ENCODE measurements at regions not wholly inside any gene's neighbourhood (a gene's known extent, or its start where the extent isn't known, plus 50 kb on each side); places are given as distances from the start of the nearest gene placed in this dataset.
"Not testable (repeated sequence)": the region's sequence is repeated elsewhere in the genome, so short reads cannot be mapped to it uniquely, and the experiment has no call there.

GRCh38 chr7:67301667-67302066, 305.0 kb downstream of the TYW1 start:
- Histone ChIP-seq H3K36me3 (replicated peaks; ENCODE audit: control insufficient read depth, insufficient read depth, low read length) (peaks cover 1% of the 10 kb centered on the region), H3K4me3 (ENCODE audit: insufficient read depth, low read depth, low read length) (peak overlapping the region; percentile 80), H3K27me3 (ENCODE audit: control insufficient read depth, insufficient read depth, low read length) (no peaks in the 10 kb centered on the region)
- no peak for DNase-seq

DNA sequence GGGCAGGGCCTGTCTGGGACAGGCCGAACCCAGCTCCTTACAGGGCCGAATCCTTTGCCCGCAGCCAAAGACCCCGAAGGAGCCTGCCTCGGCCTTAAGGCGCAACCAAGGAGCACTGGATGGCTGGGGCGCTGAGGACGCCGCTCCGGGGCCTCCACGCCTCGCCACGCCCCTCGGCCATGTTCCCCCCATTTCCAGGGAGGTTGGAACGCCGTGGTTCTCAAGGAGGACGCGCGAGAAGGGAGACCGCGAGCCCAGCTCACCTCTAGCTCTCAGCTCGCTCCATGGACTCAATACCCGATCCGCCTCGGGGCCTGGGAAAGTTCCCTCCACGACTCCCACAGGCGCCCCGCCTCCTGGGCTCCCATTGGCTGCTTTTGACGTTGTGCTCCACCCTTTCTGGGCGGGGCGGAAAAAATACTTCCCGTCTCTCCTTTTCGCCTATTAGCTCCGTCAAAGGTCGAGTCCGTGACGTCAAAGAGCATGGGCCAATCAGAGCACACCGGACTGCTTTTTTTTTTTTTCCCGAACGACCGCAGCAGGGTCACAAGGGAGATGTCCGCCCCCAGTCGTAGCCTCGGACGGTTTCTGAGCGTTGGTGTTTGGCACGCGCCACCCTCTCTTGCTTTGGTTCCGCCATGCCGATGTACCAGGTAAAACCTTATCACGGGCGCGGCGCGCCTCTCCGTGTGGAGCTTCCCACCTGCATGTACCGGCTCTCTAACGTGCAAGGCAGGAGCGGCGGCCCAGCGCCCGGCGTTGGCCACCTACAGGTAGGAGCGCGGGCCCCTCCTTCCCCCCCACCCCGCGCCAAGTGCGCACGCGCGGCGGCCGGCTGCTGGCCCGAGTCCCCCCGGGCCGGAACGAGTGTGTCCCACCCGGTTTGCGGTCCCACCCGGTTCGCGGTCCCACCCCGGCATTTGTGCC, 305.7 kb downstream of the TYW1 start:
- DNase-seq, result peak; percentile 100
- Histone ChIP-seq H3K36me3 (replicated peaks; ENCODE audit: control insufficient read depth, insufficient read depth, low read length) (peaks cover 1% of the 10 kb centered on the region), H3K27me3 (ENCODE audit: control insufficient read depth, insufficient read depth, low read length) (no peaks in the 10 kb centered on the region), H3K4me3 (ENCODE audit: insufficient read depth, low read depth, low read length) (peak overlapping the region; percentile 81)

DNA sequence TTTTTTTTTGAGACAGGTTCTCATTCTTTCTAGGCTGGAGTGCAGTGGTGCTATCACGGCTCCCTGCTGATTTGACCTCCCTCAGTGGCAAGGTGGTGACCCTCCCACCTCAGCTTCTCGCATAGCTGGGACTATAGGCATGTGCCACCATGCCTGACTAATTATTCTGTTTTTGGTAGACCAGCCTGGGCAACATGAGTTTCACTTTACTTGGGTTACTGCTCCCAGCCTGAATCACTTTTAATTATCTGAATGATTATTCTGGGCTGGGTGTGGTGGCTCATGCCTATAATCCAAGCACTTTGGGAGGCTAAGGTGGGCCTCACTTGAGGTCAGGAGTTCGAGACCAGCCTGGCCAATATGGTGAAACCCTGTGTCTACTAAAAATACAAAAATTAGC, 308.2 kb downstream of the TYW1 start:
- H3K4me3 ChIP-seq (ENCODE audit: insufficient read depth, low read depth, low read length); DNase-seq; H3K27me3 ChIP-seq (ENCODE audit: control insufficient read depth, insufficient read depth, low read length): not testable (repeated sequence)
- peaks cover 15% of the 10 kb centered on the region for H3K36me3 ChIP-seq (replicated peaks; ENCODE audit: control insufficient read depth, insufficient read depth, low read length)

- no peak for DNase-seq
- H3K36me3 ChIP-seq (replicated peaks; ENCODE audit: control insufficient read depth, insufficient read depth, low read length), result peaks cover 25% of the 10 kb centered on the region
- H3K4me3 ChIP-seq (ENCODE audit: insufficient read depth, low read depth, low read length), result no peak overlapping the region
- H3K27me3 ChIP-seq (ENCODE audit: control insufficient read depth, insufficient read depth, low read length), result no peaks in the 10 kb centered on the region
Measured at GRCh38 chr7:67306331-67306730, 309.7 kb downstream of the TYW1 start.

- Histone ChIP-seq H3K27me3 (ENCODE audit: control insufficient read depth, insufficient read depth, low read length) (no peaks in the 10 kb centered on the region), H3K36me3 (replicated peaks; ENCODE audit: control insufficient read depth, insufficient read depth, low read length) (peaks cover 37% of the 10 kb centered on the region), H3K4me3 (ENCODE audit: insufficient read depth, low read depth, low read length) (no peak overlapping the region)
- DNase-seq, result no peak
Measured at GRCh38 chr7:67309764-67310549, 313.3 kb downstream of the TYW1 start.

GRCh38 chr7:67311901-67312300, 315.3 kb downstream of the TYW1 start:
- no peak for DNase-seq
- no peak overlapping the region for H3K4me3 ChIP-seq (ENCODE audit: insufficient read depth, low read depth, low read length)
- H3K27me3 ChIP-seq (ENCODE audit: control insufficient read depth, insufficient read depth, low read length), result no peaks in the 10 kb centered on the region
- H3K36me3 ChIP-seq (replicated peaks; ENCODE audit: control insufficient read depth, insufficient read depth, low read length), result peaks cover 38% of the 10 kb centered on the region

- no peak for DNase-seq
- Histone ChIP-seq H3K4me3 (ENCODE audit: insufficient read depth, low read depth, low read length) (no peak overlapping the region), H3K36me3 (replicated peaks; ENCODE audit: control insufficient read depth, insufficient read depth, low read length) (peaks cover 36% of the 10 kb centered on the region), H3K27me3 (ENCODE audit: control insufficient read depth, insufficient read depth, low read length) (no peaks in the 10 kb centered on the region)
Measured at GRCh38 chr7:67313213-67313612, 316.6 kb downstream of the TYW1 start.

DNA sequence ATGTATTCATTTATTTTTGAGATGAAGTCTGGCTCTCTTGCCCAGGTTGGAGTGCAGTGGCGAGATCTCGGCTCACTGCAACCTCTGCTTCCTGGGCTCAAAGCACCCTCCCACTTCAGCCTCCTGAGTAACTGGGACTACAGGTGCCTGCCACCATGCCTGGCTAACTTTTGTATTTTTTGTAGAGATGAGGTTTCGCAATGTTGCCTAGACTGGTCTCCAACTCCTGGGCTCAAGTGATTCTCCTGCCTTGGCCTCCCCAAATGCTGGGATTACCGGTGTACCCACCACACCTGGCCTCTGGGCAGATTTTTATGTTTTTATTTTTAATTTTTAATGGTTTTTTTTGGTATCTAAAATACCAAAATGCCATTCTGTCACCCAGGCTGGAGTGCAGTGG, 320.3 kb downstream of the TYW1 start:
- not testable (repeated sequence) for DNase-seq; H3K27me3 ChIP-seq (ENCODE audit: control insufficient read depth, insufficient read depth, low read length)
- H3K36me3 ChIP-seq (replicated peaks; ENCODE audit: control insufficient read depth, insufficient read depth, low read length), result peaks cover 12% of the 10 kb centered on the region

GRCh38 chr7:67328257-67328656, 331.6 kb downstream of the TYW1 start:
- not testable (repeated sequence) for H3K4me3 ChIP-seq (ENCODE audit: insufficient read depth, low read depth, low read length); DNase-seq; H3K36me3 ChIP-seq (replicated peaks; ENCODE audit: control insufficient read depth, insufficient read depth, low read length); H3K27me3 ChIP-seq (ENCODE audit: control insufficient read depth, insufficient read depth, low read length)

More for the DNA sequence above, 320.3 kb downstream of the TYW1 start:
- H3K4me3 ChIP-seq (ENCODE audit: insufficient read depth, low read depth, low read length), result not testable (repeated sequence)

DNA sequence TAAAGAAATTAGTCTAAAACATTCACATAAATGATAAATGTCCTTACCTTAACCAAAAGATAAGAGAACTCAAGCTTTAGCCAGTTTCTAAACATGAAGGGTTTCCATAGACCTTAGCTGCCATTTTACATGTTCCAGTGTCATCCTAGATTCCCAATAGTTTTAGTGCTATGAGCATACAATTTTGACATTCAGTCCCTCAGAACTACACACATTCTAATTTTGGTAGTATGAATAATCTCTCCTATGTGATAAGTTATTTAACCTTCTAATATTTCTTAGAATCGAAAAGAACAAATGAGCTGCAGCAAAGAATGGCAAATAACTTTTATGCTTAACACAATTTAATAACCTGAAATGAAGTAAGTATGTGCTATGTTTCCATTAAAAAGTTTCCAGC, 338.5 kb downstream of the TYW1 start:
- not testable (repeated sequence) for H3K27me3 ChIP-seq (ENCODE audit: control insufficient read depth, insufficient read depth, low read length); H3K36me3 ChIP-seq (replicated peaks; ENCODE audit: control insufficient read depth, insufficient read depth, low read length); DNase-seq; H3K4me3 ChIP-seq (ENCODE audit: insufficient read depth, low read depth, low read length)

DNA sequence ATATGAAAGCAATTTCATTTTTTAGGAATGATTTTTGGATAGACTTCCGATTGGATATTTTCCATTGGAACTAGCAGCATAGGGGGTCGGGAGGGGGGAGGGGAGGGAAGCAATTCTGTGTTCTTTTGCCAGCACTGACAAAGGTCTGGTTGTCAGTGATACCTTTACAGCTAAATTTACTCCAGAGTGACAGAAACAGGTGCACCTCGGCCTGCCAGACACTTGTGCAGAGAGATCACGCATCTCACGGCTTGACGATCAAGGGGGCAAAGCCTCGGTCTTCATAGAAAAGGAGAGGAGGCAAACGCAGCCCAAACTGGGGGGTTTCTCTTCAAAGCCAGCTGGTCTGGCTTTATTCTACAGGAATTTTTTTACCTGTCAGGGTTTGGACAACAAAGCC, 339.0 kb downstream of the TYW1 start:
- H3K36me3 ChIP-seq (replicated peaks; ENCODE audit: control insufficient read depth, insufficient read depth, low read length); DNase-seq; H3K27me3 ChIP-seq (ENCODE audit: control insufficient read depth, insufficient read depth, low read length); H3K4me3 ChIP-seq (ENCODE audit: insufficient read depth, low read depth, low read length): not testable (repeated sequence)

GRCh38 chr7:67338545-67338944, 341.9 kb downstream of the TYW1 start:
- not testable (repeated sequence) for H3K4me3 ChIP-seq (ENCODE audit: insufficient read depth, low read depth, low read length); H3K27me3 ChIP-seq (ENCODE audit: control insufficient read depth, insufficient read depth, low read length); DNase-seq; H3K36me3 ChIP-seq (replicated peaks; ENCODE audit: control insufficient read depth, insufficient read depth, low read length)

DNA sequence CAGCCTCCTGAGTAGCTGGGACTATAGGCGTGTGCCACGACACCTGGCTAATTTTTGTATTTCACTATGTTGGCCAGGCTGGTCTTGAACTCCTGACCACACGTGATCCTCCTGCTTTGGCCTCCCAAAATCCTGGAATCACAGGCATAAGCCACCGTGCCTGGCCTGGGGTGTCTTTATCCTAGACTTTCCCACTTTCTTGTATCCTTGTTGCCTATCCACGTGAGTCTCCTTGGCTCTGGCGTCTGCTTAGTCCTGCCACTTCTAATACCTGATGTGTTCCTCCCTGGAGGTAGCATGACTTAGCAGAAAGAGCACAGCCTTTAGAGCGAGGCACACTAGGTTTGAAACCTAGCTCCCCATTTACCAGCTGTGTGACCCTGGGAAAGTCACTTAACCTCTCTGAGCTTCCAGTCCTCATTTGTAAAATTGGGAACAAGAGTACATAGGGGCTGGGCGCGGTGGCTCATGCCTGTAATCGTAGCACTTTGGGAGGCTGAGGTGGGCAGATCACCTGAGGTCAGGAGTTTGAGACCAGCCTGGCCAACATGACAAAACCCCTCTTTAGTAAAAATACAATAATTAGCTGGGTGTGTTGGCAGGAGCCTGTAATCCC, 344.6 kb downstream of the TYW1 start:
- H3K36me3 ChIP-seq (replicated peaks; ENCODE audit: control insufficient read depth, insufficient read depth, low read length), result no peaks in the 10 kb centered on the region
- H3K27me3 ChIP-seq (ENCODE audit: control insufficient read depth, insufficient read depth, low read length), result no peaks in the 10 kb centered on the region
- DNase-seq, result no peak
- H3K4me3 ChIP-seq (ENCODE audit: insufficient read depth, low read depth, low read length), result no peak overlapping the region

- no peak for DNase-seq
- no peaks in the 10 kb centered on the region for H3K36me3 ChIP-seq (replicated peaks; ENCODE audit: control insufficient read depth, insufficient read depth, low read length)
- H3K4me3 ChIP-seq (ENCODE audit: insufficient read depth, low read depth, low read length), result no peak overlapping the region
- H3K27me3 ChIP-seq (ENCODE audit: control insufficient read depth, insufficient read depth, low read length), result no peaks in the 10 kb centered on the region
Measured at GRCh38 chr7:67343114-67343513, 346.5 kb downstream of the TYW1 start.

DNA sequence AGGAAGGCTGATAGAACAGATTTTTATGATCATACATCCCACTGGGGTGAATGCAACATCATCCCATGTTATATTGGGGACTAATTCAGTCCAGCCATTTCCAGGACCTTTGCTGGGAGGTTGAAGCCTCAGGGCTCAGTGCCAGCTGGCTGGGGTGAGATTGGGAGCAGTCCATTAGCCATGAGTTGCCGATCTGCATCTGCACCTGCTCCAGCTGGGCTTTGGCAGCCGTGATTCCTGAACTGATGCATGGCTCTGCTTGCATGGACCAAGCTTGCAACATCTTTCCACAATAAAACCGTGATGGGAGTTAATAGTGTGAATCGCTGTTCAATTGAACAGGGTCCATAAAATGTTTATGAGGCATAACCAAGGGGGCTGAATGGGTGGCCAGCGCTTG, 346.9 kb downstream of the TYW1 start:
- no peaks in the 10 kb centered on the region for H3K27me3 ChIP-seq (ENCODE audit: control insufficient read depth, insufficient read depth, low read length)
- no peaks in the 10 kb centered on the region for H3K36me3 ChIP-seq (replicated peaks; ENCODE audit: control insufficient read depth, insufficient read depth, low read length)
- no peak overlapping the region for H3K4me3 ChIP-seq (ENCODE audit: insufficient read depth, low read depth, low read length)
- DNase-seq, result no peak
